Stimulated activated naive CD4-positive, alpha-beta T cell treated with Interleukin-2 at 50 U/mL for 16 hours (primary cell): ENCODE measurements at regions not wholly inside any gene's neighbourhood (a gene's known extent, or its start where the extent isn't known, plus 50 kb on each side); places are given as distances from the start of the nearest gene placed in this dataset.
"Not testable (repeated sequence)": the region's sequence is repeated elsewhere in the genome, so short reads cannot be mapped to it uniquely, and the experiment has no call there.

Experiments used
- DNase-seq: peaks from one replicate; lab custom pipeline; 2025; lab: John Stamatoyannopoulos, UW

GRCh38 chr17:47066841-47067682 lies 88.0 kb upstream of the RPRML start:
- DNase-seq, result peak; percentile 68

- DNase-seq, result no peak
These were observed 87.0 kb upstream of the RPRML start for GRCh38 chr17:47066095-47066494.

- DNase-seq, result no peak
These were observed 85.6 kb upstream of the RPRML start for GRCh38 chr17:47064684-47065083.

GRCh38 chr17:47063475-47063874 lies 84.4 kb upstream of the RPRML start:
- DNase-seq, result no peak

- DNase-seq, result not testable (repeated sequence)
These were observed 83.8 kb upstream of the RPRML start for GRCh38 chr17:47062851-47063250.

- DNase-seq, result not testable (repeated sequence)
These were observed 81.0 kb upstream of the RPRML start for GRCh38 chr17:47060005-47060404.

GRCh38 chr17:47057830-47058229 lies 78.8 kb upstream of the RPRML start:
- DNase-seq, result no peak

GRCh38 chr17:47057279-47057678 lies 78.2 kb upstream of the RPRML start:
- not testable (repeated sequence) for DNase-seq

- not testable (repeated sequence) for DNase-seq
These were observed 77.6 kb upstream of the RPRML start for GRCh38 chr17:47056687-47057086.
